GM23338 (cell line): ENCODE measurements at regions not wholly inside any gene's neighbourhood (a gene's known extent, or its start where the extent isn't known, plus 50 kb on each side); places are given as distances from the start of the nearest gene placed in this dataset.
"Not testable (repeated sequence)": the region's sequence is repeated elsewhere in the genome, so short reads cannot be mapped to it uniquely, and the experiment has no call there.

Experiments
- CREB1 ChIP-seq: fragments of 250-450 bp; sonication (Bioruptor Pico); IDR thresholded peaks from 2 replicates; pipeline ENCODE4 v1.5.0; 2020; ENCODE audit warnings: low read depth, mild to moderate bottlenecking, moderate library complexity
- CTCF ChIP-seq, 2 experiments: fragments of 200-600 bp in 1 of 2; sonication (generic) in 1 of 2; conservative IDR thresholded peaks; 2 replicates each; pipeline versions ENCODE4 v1.5.1 to v1.6.1; 2016 to 2017; ENCODE audit warnings: antibody characterized with exemption in 2 of 2, low read depth in 2 of 2, mild to moderate bottlenecking in 2 of 2, moderate library complexity in 1 of 2
- ETS1 ChIP-seq: IDR thresholded peaks from 2 replicates; pipeline ENCODE4 v1.6.1; 2016; ENCODE audit warnings: antibody characterized with exemption
- EZH2 ChIP-seq: fragments of 200-600 bp; sonication (generic); IDR thresholded peaks from one replicate; pipeline ENCODE4 v1.8.0; 2017; ENCODE audit warnings: antibody characterized with exemption, mild to moderate bottlenecking, low read depth; ENCODE audit not compliant: unreplicated experiment
- EZH2phosphoT487 ChIP-seq: fragments of 200-600 bp; sonication (generic); IDR thresholded peaks from one replicate; pipeline ENCODE4 v1.8.1; 2018; ENCODE audit warnings: antibody characterized with exemption; ENCODE audit not compliant: unreplicated experiment
- JUNB ChIP-seq: IDR thresholded peaks from one replicate; pipeline ENCODE4 v1.6.1; 2016; ENCODE audit warnings: antibody characterized with exemption; ENCODE audit not compliant: unreplicated experiment
- NANOG ChIP-seq: IDR thresholded peaks from 2 replicates; pipeline ENCODE4 v1.6.1; 2016; ENCODE audit warnings: antibody characterized with exemption, borderline replicate concordance
- POLR2AphosphoS5 ChIP-seq: IDR thresholded peaks from 2 replicates; pipeline ENCODE4 v1.6.1; 2016; ENCODE audit warnings: antibody characterized with exemption, low read depth
- REST ChIP-seq: IDR thresholded peaks from one replicate; pipeline ENCODE4 v1.6.1; 2018; ENCODE audit warnings: antibody characterized with exemption; ENCODE audit not compliant: unreplicated experiment
- STAT1 ChIP-seq: IDR thresholded peaks from one replicate; pipeline ENCODE4 v1.6.1; 2016; ENCODE audit warnings: antibody characterized with exemption; ENCODE audit not compliant: unreplicated experiment
- ZNF114 ChIP-seq: fragments of 250-450 bp; sonication (Bioruptor Pico); IDR thresholded peaks from 2 replicates; pipeline ENCODE4 v1.5.0; 2020; ENCODE audit warnings: mild to moderate bottlenecking, moderate library complexity

GRCh38 chr1:83332308-83332707, 666.6 kb downstream of the TTLL7 start:
- not testable (repeated sequence) for TF ChIP-seq CTCF (conservative IDR thresholded peaks at IDR 0.05; ENCODE audit: low read depth in 2 of 2); REST; EZH2; JUNB; NANOG; ZNF114 (CRISPR knock-in tag); POLR2AphosphoS5; ETS1; EZH2phosphoT487; STAT1; CREB1
